Keratinocyte (primary cell): ENCODE measurements at regions not wholly inside any gene's neighbourhood (a gene's known extent, or its start where the extent isn't known, plus 50 kb on each side); places are given as distances from the start of the nearest gene placed in this dataset.
A peak's percentile ranks its signal among the peaks of the same experiment; 100 is the strongest.

Experiments used
- DNase-seq: peaks from one replicate; pipeline ENCODE4 v3.0.0-alpha.2; 2011; ENCODE audit warnings: low read depth, missing footprints, low spot score
- FAIRE-seq: peaks from 2 replicates; lab custom pipeline; 2011; peaks lifted over from hg19 to GRCh38; lab: Jason Lieb, UNC
- H2AFZ ChIP-seq: 2 replicates; pipeline ENCODE4 v1.6.0; 2012; ENCODE audit warnings: low read length, control low read depth, inconsistent platforms; ENCODE audit not compliant: control insufficient read depth
- H3K27ac ChIP-seq: 2 replicates; pipeline ENCODE4 v1.5.1; 2011; ENCODE audit warnings: low read length; ENCODE audit not compliant: control insufficient read depth, insufficient read depth
- H3K27me3 ChIP-seq: 3 replicates; pipeline ENCODE4 v1.6.0; 2011; ENCODE audit warnings: low read length; ENCODE audit not compliant: control insufficient read depth, insufficient read depth; ENCODE audit errors: extremely low read depth
- H3K36me3 ChIP-seq, 2 experiments: 2 replicates in 1 of 2; 3 replicates in 1 of 2; pipeline ENCODE4 v1.5.1; 2011; ENCODE audit warnings: low read length in 2 of 2, mild to moderate bottlenecking in 1 of 2; ENCODE audit not compliant: control insufficient read depth in 2 of 2, insufficient read depth in 2 of 2; ENCODE audit errors: extremely low read depth in 1 of 2
- H3K4me1 ChIP-seq: 3 replicates; pipeline ENCODE4 v1.5.1; 2011; ENCODE audit warnings: low read length; ENCODE audit not compliant: control insufficient read depth, insufficient read depth; ENCODE audit errors: extremely low read depth
- H3K4me2 ChIP-seq: 3 replicates; pipeline ENCODE4 v1.6.0; 2011; ENCODE audit warnings: low read depth, low read length; ENCODE audit not compliant: control insufficient read depth, insufficient read depth; ENCODE audit errors: extremely low read depth
- H3K4me3 ChIP-seq, 3 experiments: fragments of 200-600 bp in 1 of 3; sonication (generic) in 1 of 3; 2 replicates in 2 of 3; 3 replicates in 1 of 3; pipeline ENCODE4 v1.5.1; 2011 to 2016; ENCODE audit warnings: low read length in 3 of 3, mild to moderate bottlenecking in 3 of 3, control low read depth in 2 of 3, inconsistent platforms in 1 of 3, low read depth in 1 of 3, mixed read lengths in 1 of 3, mixed run types in 1 of 3, moderate library complexity in 1 of 3; ENCODE audit not compliant: control insufficient read depth in 2 of 3, insufficient read depth in 2 of 3; ENCODE audit errors: extremely low read depth in 1 of 3
- H3K79me2 ChIP-seq: 2 replicates; pipeline ENCODE4 v1.6.0; 2012; ENCODE audit warnings: low read length; ENCODE audit not compliant: control insufficient read depth, insufficient read depth
- H3K9ac ChIP-seq: 3 replicates; pipeline ENCODE4 v1.6.0; 2011; ENCODE audit warnings: low read length; ENCODE audit not compliant: control insufficient read depth, insufficient read depth; ENCODE audit errors: extremely low read depth
- H3K9me1 ChIP-seq: 3 replicates; pipeline ENCODE4 v1.6.0; 2011; ENCODE audit warnings: low read length; ENCODE audit not compliant: control insufficient read depth, insufficient read depth; ENCODE audit errors: extremely low read depth
- H3K9me3 ChIP-seq: 2 replicates; pipeline ENCODE4 v1.5.1; 2012; ENCODE audit warnings: low read depth, low read length; ENCODE audit not compliant: control insufficient read depth
- H4K20me1 ChIP-seq: 3 replicates; pipeline ENCODE4 v1.6.0; 2011; ENCODE audit warnings: low read length; ENCODE audit not compliant: control insufficient read depth, insufficient read depth; ENCODE audit errors: extremely low read depth
- CTCF ChIP-seq, 3 experiments: IDR thresholded peaks in 1 of 3; conservative IDR thresholded peaks in 1 of 3; optimal IDR thresholded peaks in 1 of 3; 2 replicates in 2 of 3; 3 replicates in 1 of 3; pipeline versions ENCODE3 to v1.5.1; 2011; ENCODE audit warnings: low read length in 3 of 3, mild to moderate bottlenecking in 3 of 3, moderate library complexity in 2 of 3, control low read depth in 1 of 3, inconsistent platforms in 1 of 3; ENCODE audit not compliant: insufficient read depth in 2 of 3; ENCODE audit errors: extremely low read depth in 1 of 3
- EZH2 ChIP-seq: IDR thresholded peaks from one replicate; pipeline ENCODE4 v1.6.1; 2012; ENCODE audit warnings: inconsistent platforms, mild to moderate bottlenecking, low read length, moderate library complexity
- dilution Hi-C: fragments of 300-500 bp; cut with MboI; formaldehyde crosslinking; loops from one replicate; pipeline ENCODE4 v1.7.0; 2020; ENCODE audit warnings: low sequenced_read_pairs; ENCODE audit not compliant: extremely low pct_ligation_motif_present

- FAIRE-seq, result no peak
- H3K4me2 ChIP-seq, result peak overlapping the region; percentile 17
- dilution Hi-C loops, result no loop called here
- H3K9me3 ChIP-seq, result no peaks in the 10 kb centered on the region
- H3K9me1 ChIP-seq, result no peaks in the 10 kb centered on the region
- H2AFZ ChIP-seq, result no peak overlapping the region
- H3K4me1 ChIP-seq, result peaks cover 8% of the 10 kb centered on the region
- H4K20me1 ChIP-seq, result no peaks in the 10 kb centered on the region
- no peaks in the 10 kb centered on the region for H3K79me2 ChIP-seq
- TF ChIP-seq EZH2 (no peak), CTCF (optimal IDR thresholded peaks at IDR 0.05 in 1 of 3, IDR thresholded peaks at IDR 0.05 in 1 of 3, conservative IDR thresholded peaks at IDR 0.05 in 1 of 3; ENCODE audit: extremely low read depth in 1 of 3, insufficient read depth in 2 of 3, low read length in 3 of 3) (no peak)
- no peak for DNase-seq
- no peak overlapping the region for H3K4me3 ChIP-seq
- H3K9ac ChIP-seq, result no peak overlapping the region
- no peak overlapping the region for H3K27ac ChIP-seq
- no peaks in the 10 kb centered on the region for H3K36me3 ChIP-seq
- H3K27me3 ChIP-seq, result peaks cover 28% of the 10 kb centered on the region
These were observed 60.6 kb upstream of the STUM start for GRCh38 chr1:226487921-226488320.

DNA sequence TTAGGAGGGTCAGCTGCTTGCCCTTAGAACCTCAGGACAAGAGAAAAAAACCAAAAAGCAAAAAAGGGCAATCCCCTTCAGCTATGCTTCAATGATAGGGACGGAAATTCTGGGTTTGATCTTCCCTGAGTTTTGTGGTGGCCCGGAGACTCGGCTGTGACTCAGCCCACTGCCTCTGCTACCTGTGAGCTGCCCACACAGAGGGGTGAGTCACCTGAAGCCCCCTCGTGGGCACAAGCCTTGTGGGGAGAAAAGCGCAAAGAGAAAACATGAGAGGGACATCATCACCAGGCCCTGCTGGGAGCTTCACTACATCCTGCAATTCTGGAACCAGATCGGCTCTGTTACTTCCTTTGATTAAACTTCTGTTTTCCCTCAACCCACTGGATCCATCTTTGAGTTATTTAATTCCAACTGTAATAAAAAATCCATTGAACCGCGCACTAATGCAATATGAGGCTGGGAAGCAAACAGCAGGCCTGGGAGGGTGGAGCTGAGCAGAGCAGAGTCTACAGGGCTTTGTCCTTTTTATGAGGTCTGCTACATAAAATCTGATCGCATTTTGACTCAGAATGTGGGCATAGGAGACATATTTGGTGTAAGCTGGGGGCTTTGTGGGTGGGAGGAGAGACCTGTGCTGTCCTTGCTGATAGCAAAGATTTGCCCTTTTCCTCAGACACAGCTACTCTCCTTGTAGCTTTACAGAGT is 58.7 kb upstream of the STUM start:
- no peak overlapping the region for H3K4me2 ChIP-seq
- no peak overlapping the region for H3K9ac ChIP-seq
- no peaks in the 10 kb centered on the region for H3K9me1 ChIP-seq
- H3K27ac ChIP-seq, result no peak overlapping the region
- dilution Hi-C loops, result no loop called here
- H3K9me3 ChIP-seq, result no peaks in the 10 kb centered on the region
- H3K4me3 ChIP-seq, result no peak overlapping the region
- H3K27me3 ChIP-seq, result peaks cover 9% of the 10 kb centered on the region
- no peak overlapping the region for H2AFZ ChIP-seq
- H3K79me2 ChIP-seq, result no peaks in the 10 kb centered on the region
- no peak for FAIRE-seq
- no peaks in the 10 kb centered on the region for H4K20me1 ChIP-seq
- DNase-seq, result no peak
- peaks cover 8% of the 10 kb centered on the region for H3K4me1 ChIP-seq
- TF ChIP-seq EZH2 (no peak), CTCF (optimal IDR thresholded peaks at IDR 0.05 in 1 of 3, IDR thresholded peaks at IDR 0.05 in 1 of 3, conservative IDR thresholded peaks at IDR 0.05 in 1 of 3; ENCODE audit: extremely low read depth in 1 of 3, insufficient read depth in 2 of 3, low read length in 3 of 3) (no peak)
- H3K36me3 ChIP-seq, result no peaks in the 10 kb centered on the region
